GM12878 (cell line): ENCODE measurements at regions not wholly inside any gene's neighbourhood (a gene's known extent, or its start where the extent isn't known, plus 50 kb on each side); places are given as distances from the start of the nearest gene placed in this dataset.

Source experiments
- BACH1 ChIP-seq: fragments of 450-650 bp; IDR thresholded peaks from 2 replicates; pipeline ENCODE4 v1.6.1; 2017; ENCODE audit warnings: mild to moderate bottlenecking, borderline replicate concordance
- BCLAF1 ChIP-seq: fragments of 450-650 bp; IDR thresholded peaks from 2 replicates; pipeline ENCODE4 v1.6.1; 2017; ENCODE audit warnings: antibody characterized with exemption, mild to moderate bottlenecking, moderate library complexity
- CTCF ChIP-seq, 3 experiments: IDR thresholded peaks in 2 of 3; conservative IDR thresholded peaks in 1 of 3; 2 replicates each; pipeline ENCODE4 v1.5.1; 2011; ENCODE audit warnings: low read depth in 3 of 3, low read length in 3 of 3, mild to moderate bottlenecking in 3 of 3, control low read depth in 2 of 3, moderate library complexity in 2 of 3, inconsistent platforms in 1 of 3, mixed read lengths in 1 of 3; ENCODE audit not compliant: control insufficient read depth in 2 of 3, insufficient read depth in 1 of 3; ENCODE audit errors: extremely low read depth in 1 of 3
- EGR1 ChIP-seq, 2 experiments: IDR thresholded peaks; 1 replicate in 1 of 2; 2 replicates in 1 of 2; pipeline ENCODE4 v1.6.1; 2011 to 2012; ENCODE audit warnings: low read depth in 2 of 2, low read length in 2 of 2, borderline replicate concordance in 1 of 2, mild to moderate bottlenecking in 1 of 2, moderate library complexity in 1 of 2
- ELK1 ChIP-seq: IDR thresholded peaks from 2 replicates; pipeline ENCODE4 v1.6.1; 2012; ENCODE audit warnings: low read depth, low read length, improper control_type of control experiment
- KAT2A ChIP-seq: conservative IDR thresholded peaks from 2 replicates; pipeline ENCODE4 v1.6.1; 2011; ENCODE audit warnings: low read depth, low read length; ENCODE audit not compliant: control insufficient read depth
- MLLT1 ChIP-seq: fragments of 450-650 bp; IDR thresholded peaks from 2 replicates; pipeline ENCODE4 v1.6.1; 2016; ENCODE audit warnings: mild to moderate bottlenecking
- MYC ChIP-seq: IDR thresholded peaks from 2 replicates; pipeline ENCODE4 v1.6.1; 2011; ENCODE audit warnings: mild to moderate bottlenecking, low read length, moderate library complexity, inconsistent platforms; ENCODE audit not compliant: insufficient read depth, insufficient replicate concordance, insufficient read length, severe bottlenecking
- NFIC ChIP-seq: IDR thresholded peaks from 2 replicates; pipeline ENCODE4 v1.6.1; 2012; ENCODE audit warnings: low read depth, mild to moderate bottlenecking, inconsistent platforms, low read length, moderate library complexity
- POLR2AphosphoS5 ChIP-seq: IDR thresholded peaks from 2 replicates; pipeline ENCODE4 v1.6.1; 2011; ENCODE audit warnings: mild to moderate bottlenecking, low read length, inconsistent platforms
- SREBF1 ChIP-seq: IDR thresholded peaks from 2 replicates; pipeline ENCODE4 v1.6.1; 2012; ENCODE audit warnings: mild to moderate bottlenecking, low read length
- TARDBP ChIP-seq: IDR thresholded peaks from 2 replicates; pipeline ENCODE4 v1.6.1; 2016; ENCODE audit warnings: borderline replicate concordance

- TF ChIP-seq POLR2AphosphoS5, result no peak
- no peak for TF ChIP-seq KAT2A
- no peak for TF ChIP-seq BACH1
- TF ChIP-seq EGR1 (IDR thresholded peaks at IDR 0.05; ENCODE audit: borderline replicate concordance in 1 of 2, low read depth in 2 of 2, low read length in 2 of 2), result no peak
- TF ChIP-seq CTCF (IDR thresholded peaks at IDR 0.05 in 2 of 3, conservative IDR thresholded peaks at IDR 0.05 in 1 of 3; ENCODE audit: control insufficient read depth in 2 of 3, extremely low read depth in 1 of 3, insufficient read depth in 1 of 3, low read depth in 3 of 3, low read length in 3 of 3), result no peak
- TF ChIP-seq MLLT1, result no peak
- TF ChIP-seq NFIC, result no peak
- TF ChIP-seq BCLAF1, result no peak
- TF ChIP-seq MYC, result no peak
- no peak for TF ChIP-seq ELK1
- TF ChIP-seq TARDBP, result no peak
- TF ChIP-seq SREBF1, result no peak
Measured at GRCh38 chr4:183801457-183802165, 103.5 kb upstream of the STOX2 start (continued).
